Fibroblast of pulmonary artery (primary cell): ENCODE measurements at regions not wholly inside any gene's neighbourhood (a gene's known extent, or its start where the extent isn't known, plus 50 kb on each side); places are given as distances from the start of the nearest gene placed in this dataset.

Experiments used
- DNase-seq: peaks from one replicate; pipeline ENCODE4 v3.0.0-alpha.2; 2010; ENCODE audit warnings: low read depth
- H3K4me3 ChIP-seq: replicated peaks from 2 replicates; pipeline ENCODE4 v1.5.1; 2011; ENCODE audit warnings: low read depth, mild to moderate bottlenecking, control low read depth, low read length, moderate library complexity
- TF ChIP-seq, protein P1 (sequence below): IDR thresholded peaks from 2 replicates; pipeline ENCODE4 v1.5.1; 2011; ENCODE audit warnings: mild to moderate bottlenecking, control low read depth, low read length, inconsistent platforms; ENCODE audit errors: missing control alignments

- TF ChIP-seq, protein P1, sequence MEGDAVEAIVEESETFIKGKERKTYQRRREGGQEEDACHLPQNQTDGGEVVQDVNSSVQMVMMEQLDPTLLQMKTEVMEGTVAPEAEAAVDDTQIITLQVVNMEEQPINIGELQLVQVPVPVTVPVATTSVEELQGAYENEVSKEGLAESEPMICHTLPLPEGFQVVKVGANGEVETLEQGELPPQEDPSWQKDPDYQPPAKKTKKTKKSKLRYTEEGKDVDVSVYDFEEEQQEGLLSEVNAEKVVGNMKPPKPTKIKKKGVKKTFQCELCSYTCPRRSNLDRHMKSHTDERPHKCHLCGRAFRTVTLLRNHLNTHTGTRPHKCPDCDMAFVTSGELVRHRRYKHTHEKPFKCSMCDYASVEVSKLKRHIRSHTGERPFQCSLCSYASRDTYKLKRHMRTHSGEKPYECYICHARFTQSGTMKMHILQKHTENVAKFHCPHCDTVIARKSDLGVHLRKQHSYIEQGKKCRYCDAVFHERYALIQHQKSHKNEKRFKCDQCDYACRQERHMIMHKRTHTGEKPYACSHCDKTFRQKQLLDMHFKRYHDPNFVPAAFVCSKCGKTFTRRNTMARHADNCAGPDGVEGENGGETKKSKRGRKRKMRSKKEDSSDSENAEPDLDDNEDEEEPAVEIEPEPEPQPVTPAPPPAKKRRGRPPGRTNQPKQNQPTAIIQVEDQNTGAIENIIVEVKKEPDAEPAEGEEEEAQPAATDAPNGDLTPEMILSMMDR: no peak
- no peak for DNase-seq
Observed at GRCh38 chr1:185645686-185646085, 88.5 kb upstream of the HMCN1 start.

GRCh38 chr1:185645162-185645640 is 89.0 kb upstream of the HMCN1 start:
- DNase-seq: no peak
- no peak overlapping the region for H3K4me3 ChIP-seq
- TF ChIP-seq, protein P1: no peak

More at GRCh38 chr1:185645686-185646085, 88.5 kb upstream of the HMCN1 start:
- no peak overlapping the region for H3K4me3 ChIP-seq

GRCh38 chr1:185644531-185644930 is 89.7 kb upstream of the HMCN1 start:
- H3K4me3 ChIP-seq: no peak overlapping the region
- TF ChIP-seq, protein P1: no peak
- DNase-seq: no peak

GRCh38 chr1:185636848-185637247 is 97.3 kb upstream of the HMCN1 start:
- TF ChIP-seq, protein P1: no peak
- no peak for DNase-seq

DNA sequence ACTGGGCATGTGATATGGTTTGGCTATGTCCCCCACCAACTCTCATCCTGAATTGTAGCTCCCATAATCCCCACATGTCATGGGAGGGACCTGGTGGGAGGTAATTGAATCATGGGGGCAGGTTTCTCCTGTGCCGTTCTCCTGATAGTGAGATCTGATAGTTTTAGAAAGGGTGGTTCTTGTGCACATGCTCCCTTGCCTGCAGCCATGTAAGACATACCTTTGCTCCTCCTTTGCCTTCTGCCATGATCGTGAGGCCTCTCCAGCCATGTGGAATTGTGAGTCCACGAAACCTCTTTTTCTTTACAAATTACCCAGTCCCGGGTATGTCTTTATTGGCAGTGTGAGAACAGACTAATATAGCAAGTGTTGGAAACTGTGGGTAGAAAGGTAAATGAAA is 99.5 kb upstream of the HMCN1 start:
- no peak for DNase-seq
- H3K4me3 ChIP-seq: no peak overlapping the region
- TF ChIP-seq, protein P1: no peak

More at GRCh38 chr1:185636848-185637247, 97.3 kb upstream of the HMCN1 start:
- no peak overlapping the region for H3K4me3 ChIP-seq

- peak; percentile 81 for DNase-seq
- H3K4me3 ChIP-seq: no peak overlapping the region
- TF ChIP-seq, protein P1: no peak
Observed at GRCh38 chr1:185632659-185633423, 101.3 kb upstream of the HMCN1 start.

GRCh38 chr1:185631843-185632242 is 102.3 kb upstream of the HMCN1 start:
- H3K4me3 ChIP-seq: no peak overlapping the region
- TF ChIP-seq, protein P1: no peak
- no peak for DNase-seq
